GM21515 (cell line): ENCODE measurements at regions not wholly inside any gene's neighbourhood (a gene's known extent, or its start where the extent isn't known, plus 50 kb on each side); places are given as distances from the start of the nearest gene placed in this dataset.

Source experiments
- ATAC-seq: cut with Tn5 transposase; IDR thresholded peaks from one replicate; pipeline ENCODE4 v1.9.1; 2021; ENCODE audit not compliant: unreplicated experiment

DNA sequence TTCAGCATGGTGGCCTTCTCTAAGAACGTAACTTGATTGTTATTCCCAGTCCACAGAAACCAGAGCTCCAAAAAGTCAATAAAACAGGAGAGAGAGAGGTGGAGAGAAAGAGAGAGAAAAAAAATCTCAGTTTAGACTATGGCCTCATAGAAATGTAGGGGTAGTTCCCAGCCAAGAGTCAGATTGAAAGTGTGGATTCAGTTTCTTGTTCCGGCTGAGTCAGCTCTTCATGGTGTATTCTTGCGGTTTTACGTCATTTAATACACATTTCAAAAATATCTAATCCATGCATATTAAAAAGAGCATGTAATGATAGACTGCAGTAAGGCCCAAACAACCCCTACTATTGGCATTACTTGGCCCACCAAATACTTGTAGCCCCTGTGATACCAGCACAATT is 303.9 kb downstream of the ETAA1 start:
- ATAC-seq, result no peak

DNA sequence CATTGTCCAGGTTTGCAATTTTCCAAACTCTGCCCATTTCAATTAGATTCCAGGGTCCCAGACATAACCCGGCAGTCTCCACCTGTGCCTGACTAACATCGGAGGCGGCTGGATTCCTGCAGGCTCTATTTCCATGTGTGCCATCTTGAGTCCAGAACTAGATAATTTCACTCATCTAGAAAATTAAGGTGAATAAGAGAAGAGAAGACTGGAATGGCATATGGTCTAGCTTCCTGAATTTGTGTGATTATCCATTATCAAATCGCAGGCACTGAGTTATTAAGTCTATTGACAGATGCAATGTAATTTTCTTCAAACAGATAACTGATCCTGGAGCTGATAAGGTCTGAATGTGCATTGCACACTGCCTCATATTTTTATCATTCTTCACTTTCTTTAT is 305.2 kb downstream of the ETAA1 start:
- no peak for ATAC-seq

DNA sequence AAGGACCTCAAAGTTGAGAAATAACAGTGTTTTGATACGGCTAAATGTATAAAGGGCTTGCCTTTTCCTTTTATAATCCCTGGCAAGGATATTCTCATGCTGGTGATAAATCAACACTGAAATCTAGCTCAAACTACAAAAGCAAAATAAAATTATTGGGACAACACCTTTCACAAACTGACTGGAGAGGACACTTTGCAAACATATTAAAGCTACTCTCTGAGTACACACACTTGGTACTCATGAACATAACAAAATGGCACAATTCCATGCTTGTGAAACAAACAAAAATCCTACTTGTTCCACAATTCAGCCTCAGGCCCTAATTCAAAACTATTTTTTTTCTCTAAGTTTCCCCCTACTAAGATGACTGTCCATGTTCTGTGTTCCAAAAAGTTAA is 305.8 kb downstream of the ETAA1 start:
- ATAC-seq, result no peak

DNA sequence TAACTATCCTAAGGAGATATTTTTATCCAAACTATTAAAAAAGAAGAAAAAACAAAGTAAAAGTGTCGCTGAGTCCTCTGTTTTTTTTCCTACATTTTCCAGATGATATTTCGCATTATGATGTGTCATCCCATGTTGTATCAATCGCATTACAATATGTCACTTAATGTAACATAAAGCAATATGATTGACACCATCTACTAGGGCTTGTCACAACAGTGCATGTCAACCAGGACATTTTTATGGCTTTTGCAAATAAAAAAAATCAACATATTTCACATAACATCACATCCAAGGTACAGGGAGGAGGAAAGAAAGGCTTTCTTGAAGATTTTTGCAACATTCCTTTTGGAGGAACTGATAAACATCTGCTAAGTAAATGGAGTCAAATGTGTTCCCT is 308.9 kb downstream of the ETAA1 start:
- no peak for ATAC-seq

DNA sequence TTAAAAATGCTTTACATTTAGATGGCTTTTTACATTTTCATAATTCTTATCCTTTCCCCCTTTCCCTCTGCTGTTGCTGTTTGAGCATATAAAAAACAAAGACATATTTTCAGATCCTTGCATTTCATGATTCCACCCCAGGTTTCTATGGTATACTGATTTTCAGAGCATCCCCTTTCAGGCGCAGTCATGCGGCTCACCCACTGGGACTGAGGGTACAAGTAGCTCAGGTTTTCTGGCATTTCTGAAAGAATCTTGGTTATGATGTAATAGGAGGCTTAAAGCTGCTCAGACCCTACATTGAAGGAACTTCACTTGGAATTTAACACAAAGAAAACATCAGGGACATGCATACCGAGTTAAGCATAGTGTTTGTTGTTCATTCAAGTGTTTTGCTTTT is 310.8 kb downstream of the ETAA1 start:
- ATAC-seq, result no peak

DNA sequence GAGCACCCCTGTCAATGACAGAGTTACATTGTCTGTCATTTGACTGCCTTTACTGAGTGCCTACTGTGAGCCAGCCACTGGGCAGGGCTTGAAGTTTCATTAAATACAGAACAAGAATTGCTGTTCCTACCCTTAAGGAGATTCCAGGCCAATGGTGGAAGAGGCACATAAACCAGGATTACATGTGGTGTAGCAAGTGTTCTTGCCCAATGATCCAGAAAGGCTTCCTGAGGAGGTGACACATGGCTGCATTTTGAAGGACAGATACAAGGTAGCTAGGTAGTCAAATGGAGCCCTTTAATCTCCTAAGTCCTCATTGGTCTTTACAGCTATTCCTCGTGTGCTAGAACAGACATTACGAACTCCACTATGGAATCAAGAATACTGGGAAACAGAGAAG is 312.7 kb downstream of the ETAA1 start:
- ATAC-seq, result no peak

DNA sequence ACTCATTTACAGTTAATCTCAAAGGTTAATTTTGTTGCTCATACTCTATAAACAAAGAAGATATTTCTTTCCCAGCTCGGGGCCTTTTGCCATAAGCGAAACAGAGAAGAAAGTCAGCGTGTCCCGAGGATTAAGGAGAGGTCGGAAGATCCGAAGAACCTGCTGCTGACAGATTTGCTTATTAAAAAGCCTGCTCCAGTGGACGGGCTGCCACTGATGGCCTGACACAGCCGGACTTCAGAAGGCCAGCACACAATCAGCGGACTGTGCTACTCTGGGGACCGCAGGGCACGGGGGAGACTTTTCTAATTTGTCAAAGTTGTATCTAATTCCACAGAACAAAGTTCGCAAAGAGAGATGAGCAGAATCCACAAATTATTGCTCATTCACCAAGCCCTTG is 315.4 kb downstream of the ETAA1 start:
- no peak for ATAC-seq

DNA sequence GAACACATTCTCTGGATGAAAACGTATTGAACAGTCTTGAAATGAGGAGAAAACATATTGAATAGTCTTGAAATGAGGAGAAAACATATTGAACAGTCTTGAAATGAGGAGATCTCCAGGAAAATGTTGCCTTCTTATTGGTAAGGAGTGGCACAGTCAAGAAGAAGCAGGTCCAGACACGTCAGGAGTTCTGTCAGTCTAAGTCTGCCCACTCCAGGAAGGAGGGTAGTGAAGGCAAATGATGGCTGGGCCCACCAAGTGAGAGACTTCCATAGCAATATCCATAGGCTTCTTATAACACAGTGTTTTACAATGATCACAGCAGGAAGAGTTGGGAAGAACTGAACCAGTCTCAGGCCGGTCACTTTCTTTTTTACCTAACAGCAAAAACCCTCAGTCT is 316.2 kb downstream of the ETAA1 start:
- no peak for ATAC-seq

DNA sequence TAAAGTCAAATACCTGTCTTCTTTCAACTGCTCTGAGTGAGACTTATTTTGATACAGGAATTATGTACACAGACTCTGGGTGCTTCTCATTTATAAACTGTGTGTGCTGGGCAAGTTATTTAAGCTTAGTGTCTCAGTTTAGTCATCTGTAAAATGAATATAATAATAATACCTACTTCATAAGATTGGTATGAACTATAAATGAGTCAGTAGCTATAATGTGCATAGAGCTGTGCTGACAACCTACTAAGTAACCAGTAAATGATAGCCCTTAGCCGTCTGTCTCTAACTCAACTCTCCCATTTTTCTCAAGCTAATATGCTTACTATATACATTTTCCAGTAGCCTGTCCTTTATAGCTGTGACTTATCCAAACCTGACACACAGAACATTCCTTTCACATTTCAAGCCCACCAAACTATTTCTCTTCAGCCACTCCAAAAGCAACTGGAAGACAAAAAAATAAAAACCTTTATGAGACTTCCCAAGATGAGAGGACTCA is 319.8 kb downstream of the ETAA1 start:
- ATAC-seq, result no peak

DNA sequence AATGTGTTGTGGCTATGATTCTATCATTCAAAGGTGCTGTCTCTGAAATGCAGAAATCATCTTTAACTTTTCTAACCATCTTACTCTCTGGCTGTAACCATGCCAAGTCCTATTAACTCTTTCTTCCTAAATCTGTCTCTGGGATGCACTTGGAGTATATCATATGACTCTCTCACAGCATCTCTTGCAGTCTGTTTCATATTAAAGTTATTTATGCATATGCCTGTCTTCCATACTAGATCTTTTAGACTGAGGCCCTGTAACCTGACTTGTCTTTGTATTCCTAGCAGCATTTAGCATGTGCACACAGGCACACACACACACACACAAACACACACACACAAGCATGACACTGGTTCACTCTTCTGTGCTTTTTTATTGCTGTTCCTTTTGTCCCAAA is 320.6 kb downstream of the ETAA1 start:
- ATAC-seq, result no peak

DNA sequence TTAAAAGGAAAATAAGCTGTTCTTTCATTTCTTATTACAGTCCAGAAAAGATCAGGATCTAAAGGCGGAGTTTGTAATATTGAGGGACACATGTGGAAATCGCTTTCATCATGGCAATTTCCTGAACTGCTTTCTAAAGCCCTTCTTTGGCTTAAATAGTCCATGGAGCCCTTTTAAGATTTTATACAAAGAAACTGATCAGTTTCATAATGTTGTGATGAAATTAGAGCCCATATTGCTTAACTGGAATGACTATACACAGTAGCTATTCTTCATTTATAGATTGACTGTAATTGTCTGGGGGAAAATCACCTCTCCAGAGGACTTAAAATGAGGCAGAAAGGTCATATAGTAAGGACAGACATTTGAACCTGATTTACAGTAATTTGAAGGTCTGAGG is 322.2 kb downstream of the ETAA1 start:
- no peak for ATAC-seq

DNA sequence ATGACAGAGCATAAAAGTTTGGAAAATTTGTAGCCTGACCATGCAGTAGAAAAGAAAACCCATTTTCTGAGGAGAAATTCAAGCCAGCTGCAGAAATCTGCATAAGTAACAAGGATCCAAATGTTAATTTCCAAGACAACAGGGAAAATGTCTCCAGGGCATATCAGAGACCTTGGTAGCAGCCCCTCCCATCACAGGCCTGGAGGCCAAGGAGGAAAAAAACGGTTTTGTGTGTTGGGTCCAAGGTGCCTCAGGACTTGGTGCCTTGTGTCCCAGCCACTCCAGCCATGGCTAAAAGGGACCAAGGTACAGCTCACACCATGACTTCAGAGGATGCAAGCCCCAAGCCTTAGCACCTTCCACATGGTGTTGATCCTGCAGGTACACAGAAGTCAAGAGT is 324.4 kb downstream of the ETAA1 start:
- ATAC-seq, result no peak

DNA sequence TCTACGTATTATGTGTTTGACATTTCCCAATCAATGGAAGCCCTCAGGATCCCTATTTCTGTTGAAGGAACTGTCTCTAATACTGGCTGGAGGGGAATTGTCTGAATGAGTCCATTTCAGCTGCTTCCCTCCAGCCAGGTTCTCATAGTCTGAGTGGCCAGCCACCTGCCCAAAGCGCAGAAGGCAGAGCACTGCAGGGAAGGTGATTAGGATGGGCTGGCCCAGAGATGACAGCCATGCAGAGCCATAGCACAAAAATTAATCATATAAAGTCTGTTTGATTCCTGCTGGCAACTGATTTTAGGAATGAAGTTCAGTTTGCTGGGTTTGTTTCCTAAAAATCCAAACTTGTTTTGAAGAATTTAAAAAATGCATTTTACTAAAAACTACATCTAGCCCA is 327.1 kb downstream of the ETAA1 start:
- no peak for ATAC-seq

DNA sequence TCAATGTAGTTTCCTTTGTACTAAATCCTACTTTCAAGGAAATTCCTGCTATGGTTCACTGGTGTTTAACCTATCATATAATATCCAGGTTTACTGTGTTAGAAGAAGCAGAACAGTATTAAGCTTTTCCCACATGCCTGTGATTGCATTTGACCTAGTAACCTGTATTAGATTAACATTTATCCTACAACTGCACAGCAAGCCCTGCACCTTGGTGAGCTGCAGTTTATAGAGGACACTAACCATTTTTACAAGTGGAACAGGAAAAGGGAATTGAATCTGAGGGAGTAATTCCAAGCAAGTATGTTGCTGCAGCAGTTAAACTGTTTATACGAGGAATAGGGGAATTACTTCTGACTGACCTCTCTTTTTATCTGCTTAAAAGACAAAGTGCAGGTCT is 328.6 kb downstream of the ETAA1 start:
- no peak for ATAC-seq

DNA sequence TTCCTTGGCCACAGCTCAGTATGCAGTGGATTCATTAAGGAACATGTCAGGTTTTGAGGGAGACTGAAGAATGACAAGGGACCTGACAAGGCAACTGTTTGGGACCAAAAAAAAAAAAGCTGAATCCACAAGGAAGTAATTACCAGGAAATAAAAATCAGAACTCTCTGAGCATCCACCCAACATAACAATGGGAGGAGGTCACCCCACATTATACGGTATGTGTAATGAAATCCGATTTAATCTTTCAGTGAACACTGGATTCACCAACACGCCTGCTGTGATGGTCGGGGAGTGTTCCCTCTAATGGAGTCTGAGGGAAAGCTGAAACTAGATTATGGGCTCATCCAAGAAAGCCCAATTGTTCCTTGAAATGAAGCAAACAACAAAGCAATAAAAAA is 329.3 kb downstream of the ETAA1 start:
- ATAC-seq, result no peak

DNA sequence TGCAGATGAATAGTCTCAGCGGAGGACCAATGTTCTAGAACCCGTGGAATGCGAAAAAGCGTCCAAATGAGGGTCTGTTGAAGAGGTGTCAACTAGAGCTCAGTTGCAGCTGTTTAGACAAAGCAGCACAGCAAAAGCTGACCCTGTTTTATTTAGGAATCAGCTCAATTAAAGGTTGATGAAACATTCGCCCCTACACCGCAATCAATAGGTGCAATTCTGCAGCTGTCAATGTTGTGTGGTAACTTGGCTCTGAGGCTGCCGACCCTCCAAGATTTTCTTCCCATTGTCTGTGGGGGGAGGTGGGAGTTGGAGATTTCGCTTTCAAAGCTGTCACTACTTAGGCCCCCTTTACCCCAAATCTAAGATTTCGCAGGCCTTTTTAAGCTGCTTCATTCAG is 330.0 kb downstream of the ETAA1 start:
- no peak for ATAC-seq

DNA sequence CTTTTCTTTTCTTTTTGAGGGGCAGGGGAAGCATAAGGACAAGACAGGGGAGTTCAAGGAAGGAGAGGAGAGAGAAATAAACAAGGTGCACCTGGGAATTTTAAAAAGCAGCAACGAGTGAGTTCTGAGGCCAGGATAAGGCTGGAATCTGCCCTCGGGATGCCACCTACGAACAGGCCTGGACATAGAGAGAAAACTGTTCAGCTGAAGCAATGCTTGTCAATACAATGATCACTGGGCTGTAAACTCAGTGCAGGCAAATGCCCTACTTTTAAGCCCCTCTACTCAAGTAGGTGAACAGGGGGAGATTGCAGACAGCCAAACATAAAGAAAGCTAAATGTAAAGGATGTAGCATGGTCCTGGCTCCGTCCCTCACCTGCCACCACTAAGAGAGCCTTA is 330.5 kb downstream of the ETAA1 start:
- ATAC-seq, result no peak

DNA sequence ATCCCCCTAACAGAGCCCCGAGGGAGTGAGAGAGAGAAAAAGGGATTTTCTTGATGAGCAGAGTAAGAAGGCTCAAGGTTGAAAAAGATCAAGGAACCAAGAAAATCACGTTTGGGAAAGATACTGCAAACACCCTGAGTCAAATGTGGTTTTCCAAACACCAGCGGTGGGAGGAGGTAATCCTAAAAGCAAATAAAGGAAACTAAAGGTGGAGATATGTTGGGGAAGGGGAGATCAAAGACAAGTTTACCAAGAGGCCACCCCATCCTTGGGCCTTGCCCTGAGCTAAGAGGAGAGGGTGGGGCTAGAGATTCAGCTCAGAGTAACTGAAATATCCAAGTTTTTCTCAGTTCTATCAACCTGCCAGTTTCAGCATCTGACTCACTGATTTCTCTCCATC is 332.3 kb downstream of the ETAA1 start:
- no peak for ATAC-seq

DNA sequence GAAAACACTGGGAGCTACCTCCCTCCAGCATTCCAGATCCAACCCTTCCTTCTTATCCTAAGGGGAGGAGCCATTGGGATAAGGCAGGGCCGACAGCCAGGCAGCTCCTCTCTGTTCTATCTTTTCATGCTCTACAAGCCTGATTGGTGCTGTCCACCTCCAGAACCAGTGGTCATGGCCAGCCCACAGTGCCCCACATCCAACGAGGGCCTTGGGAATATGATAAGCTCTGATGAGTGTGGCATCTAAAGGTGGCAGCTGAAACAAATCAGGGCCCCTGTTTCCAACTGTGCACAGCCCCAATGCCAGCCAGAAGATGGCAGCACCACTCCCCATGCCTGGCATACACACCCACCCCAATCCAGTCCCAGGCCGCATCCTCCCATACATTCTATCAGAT is 329.3 kb downstream of the C1D start:
- no peak for ATAC-seq

DNA sequence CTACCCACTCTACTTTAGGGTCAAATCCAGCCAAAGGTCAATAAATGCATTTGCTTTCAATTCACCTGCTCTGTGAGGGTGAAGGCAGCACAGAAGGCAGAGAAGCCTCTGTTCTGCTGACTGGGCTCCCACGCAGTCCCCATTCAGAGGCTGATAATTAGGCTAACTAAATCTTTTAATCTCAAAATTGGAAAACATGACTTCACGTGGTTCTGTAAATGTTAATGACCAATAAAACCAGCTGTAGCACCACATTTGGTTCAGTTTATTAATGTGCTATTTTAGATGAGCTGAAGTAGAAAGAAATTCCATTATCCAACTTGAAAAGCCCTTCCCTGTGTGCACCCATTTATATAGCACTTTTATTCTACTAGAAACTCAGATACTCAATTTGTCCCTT is 310.6 kb downstream of the C1D start:
- no peak for ATAC-seq

DNA sequence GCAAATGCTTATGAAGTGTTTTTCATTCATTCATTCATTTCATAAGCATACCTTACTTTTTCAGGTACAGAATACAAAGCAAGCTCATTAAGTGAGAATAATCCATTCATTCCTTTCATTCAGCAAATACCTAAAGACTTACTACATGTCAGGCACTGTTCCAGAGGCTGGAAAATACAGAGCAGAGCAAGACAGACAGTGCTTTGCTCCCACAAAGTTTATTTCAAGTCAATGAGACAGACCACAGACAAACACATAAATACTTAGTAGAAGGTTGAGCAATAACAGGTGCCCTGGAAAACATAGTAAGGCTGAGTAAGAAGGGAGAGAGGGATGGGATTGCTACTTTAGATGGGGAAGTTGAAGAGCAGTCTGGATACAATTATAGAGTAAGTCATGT is 309.8 kb downstream of the C1D start:
- no peak for ATAC-seq

DNA sequence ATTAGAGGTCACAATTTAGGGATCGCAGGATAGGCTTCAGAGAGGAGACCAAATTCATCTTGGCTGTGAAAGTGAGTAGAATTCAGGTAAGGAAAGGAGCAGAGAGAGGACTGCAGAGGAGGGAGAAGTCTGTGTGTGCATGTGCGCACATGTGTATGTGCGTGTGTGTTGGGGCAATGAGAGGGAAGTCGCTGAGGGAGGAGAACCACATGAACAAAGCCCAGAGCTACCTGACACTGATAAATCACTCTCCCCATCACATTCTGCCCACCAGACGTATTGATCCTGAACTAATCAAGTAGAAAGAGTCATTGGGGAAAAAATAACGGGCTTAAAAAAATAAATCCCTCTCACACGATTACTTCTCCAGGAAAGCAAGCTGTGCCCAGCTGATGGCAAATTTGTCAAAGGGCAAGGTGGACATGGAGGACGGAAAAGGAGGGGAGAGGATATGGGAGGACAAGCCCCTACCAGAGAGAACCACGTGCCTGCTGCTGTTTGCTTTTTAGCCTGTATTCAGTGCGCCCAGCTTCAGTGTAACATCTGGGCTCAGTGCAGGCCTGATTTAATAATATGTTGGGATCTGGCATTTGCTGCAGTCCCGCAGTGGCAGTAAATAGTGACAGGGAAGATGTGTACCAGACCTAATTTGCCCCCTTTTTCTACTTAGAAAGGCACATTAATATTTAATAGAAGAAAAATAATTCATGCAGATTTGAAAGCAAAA is 307.5 kb downstream of the C1D start:
- ATAC-seq, result no peak

DNA sequence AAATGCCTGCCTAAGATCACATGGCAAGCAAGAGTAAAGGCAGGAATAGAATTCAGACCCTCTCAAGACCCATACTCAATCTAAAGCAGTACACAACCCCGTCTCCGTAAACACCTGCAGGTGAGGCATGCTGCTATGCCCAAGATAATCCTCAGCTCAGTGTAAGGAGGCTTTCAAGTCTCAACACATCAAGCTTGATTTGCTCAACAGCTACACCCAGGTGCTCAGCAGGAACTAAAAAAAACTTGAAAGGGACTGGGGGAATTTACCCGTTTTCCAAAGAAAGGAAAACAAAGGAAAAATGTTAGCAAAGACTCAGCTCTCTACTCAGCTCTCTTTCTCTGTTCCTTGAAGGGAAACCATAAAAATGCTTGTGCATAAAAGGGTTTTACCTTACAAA is 301.8 kb downstream of the C1D start:
- no peak for ATAC-seq
